LNCaP clone FGC (cell line): ENCODE measurements at regions not wholly inside any gene's neighbourhood (a gene's known extent, or its start where the extent isn't known, plus 50 kb on each side); places are given as distances from the start of the nearest gene placed in this dataset.

Experiments used
- DNase-seq: peaks from one replicate; pipeline ENCODE4 v3.0.0-alpha.2; 2011; ENCODE audit warnings: low read depth
- H3K4me3 ChIP-seq: 2 replicates; pipeline ENCODE4 v1.5.1; 2011; ENCODE audit warnings: mild to moderate bottlenecking, low read depth, low read length, control low read depth
- CTCF ChIP-seq: IDR thresholded peaks from 2 replicates; pipeline ENCODE4 v1.5.1; 2012; ENCODE audit warnings: mild to moderate bottlenecking; ENCODE audit not compliant: control insufficient read depth, insufficient read depth; ENCODE audit errors: extremely low read depth

- no peak overlapping the region for H3K4me3 ChIP-seq
- no peak for DNase-seq
- TF ChIP-seq CTCF, result no peak
These were observed 255.9 kb downstream of the MSRB3 start for GRCh38 chr12:65534238-65534841.

GRCh38 chr12:65535946-65536345, 257.5 kb downstream of the MSRB3 start:
- no peak for DNase-seq
- H3K4me3 ChIP-seq, result no peak overlapping the region
- TF ChIP-seq CTCF, result no peak

- no peak overlapping the region for H3K4me3 ChIP-seq
- no peak for DNase-seq
- no peak for TF ChIP-seq CTCF
These were observed 257.9 kb downstream of the MSRB3 start for GRCh38 chr12:65536351-65536750.

- no peak overlapping the region for H3K4me3 ChIP-seq
- no peak for DNase-seq
- TF ChIP-seq CTCF, result no peak
These were observed 258.6 kb downstream of the MSRB3 start for GRCh38 chr12:65536876-65537681.

GRCh38 chr12:65537978-65538377, 259.5 kb downstream of the MSRB3 start:
- TF ChIP-seq CTCF, result no peak
- no peak for DNase-seq
- H3K4me3 ChIP-seq, result no peak overlapping the region

- no peak for DNase-seq
- H3K4me3 ChIP-seq, result no peak overlapping the region
- no peak for TF ChIP-seq CTCF
These were observed 260.5 kb downstream of the MSRB3 start for GRCh38 chr12:65539023-65539422.
